GM23248 (cell line): ENCODE measurements at regions not wholly inside any gene's neighbourhood (a gene's known extent, or its start where the extent isn't known, plus 50 kb on each side); places are given as distances from the start of the nearest gene placed in this dataset.

Experiments
- EZH2 ChIP-seq: fragments of 200-600 bp; sonication (generic); IDR thresholded peaks from 2 replicates; pipeline ENCODE4 v1.6.1; 2018; ENCODE audit warnings: antibody characterized with exemption, mild to moderate bottlenecking; ENCODE audit not compliant: insufficient read depth, poor library complexity, severe bottlenecking
- EZH2phosphoT487 ChIP-seq: fragments of 200-600 bp; sonication (generic); IDR thresholded peaks from 2 replicates; pipeline ENCODE4 v1.6.1; 2018; ENCODE audit warnings: antibody characterized with exemption, moderate library complexity, mild to moderate bottlenecking, low read depth; ENCODE audit not compliant: insufficient read depth

- no peak for TF ChIP-seq EZH2
- no peak for TF ChIP-seq EZH2phosphoT487
Observed at GRCh38 chr3:23113455-23114171, 89.5 kb upstream of the UBE2E2 start.
